ENCODE measurements at regions not wholly inside any gene's neighbourhood (a gene's known extent, or its start where the extent isn't known, plus 50 kb on each side); places are given as distances from the start of the nearest gene placed in this dataset.

DNA sequence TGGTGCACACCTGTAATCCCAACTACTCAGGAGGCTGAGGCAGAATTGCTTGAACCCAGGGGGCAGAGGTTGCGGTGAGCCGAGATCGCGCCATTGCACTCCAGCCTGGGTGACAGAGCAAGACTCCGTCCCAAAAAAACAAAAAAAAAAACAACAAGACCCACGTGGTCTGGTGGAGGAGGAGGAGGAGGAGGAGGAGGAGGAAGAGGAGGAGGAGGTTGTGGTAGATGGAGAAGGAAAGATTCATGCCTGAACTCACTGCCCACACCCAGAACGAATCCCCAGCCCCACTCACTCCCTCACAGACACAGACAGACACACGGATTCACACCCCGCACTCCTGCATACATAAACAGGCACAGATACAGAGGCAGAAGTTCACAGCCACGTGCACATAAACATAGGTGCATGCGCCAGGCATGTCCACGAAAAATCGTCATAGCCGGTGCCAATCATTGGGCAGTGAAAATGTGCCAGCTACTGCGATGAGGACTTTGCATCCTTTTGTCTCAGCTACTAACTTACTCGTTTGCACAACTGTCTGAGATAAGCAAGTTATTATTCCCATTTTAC, 138.5 kb downstream of the WSCD1 start:
- Histone ChIP-seq H3K9me3 (no peaks in the 10 kb centered on the region), H3K4me3 (no peak overlapping the region), H3K36me3 (replicated peaks in 1 of 2; ENCODE audit: insufficient read depth in 1 of 2, low read depth in 2 of 2) (no peaks in the 10 kb centered on the region), H3K4me1 (no peaks in the 10 kb centered on the region), H3K27me3 (no peaks in the 10 kb centered on the region), H3K27ac (no peak overlapping the region)
- WGBS, 2 donors = 58 to 67% methylated on average over 16 of the region's 16 CpGs
- no peak for ATAC-seq
- DNase-seq = no peak
- intact Hi-C loops (cut with DNase I) = no loop called here
- no peak for TF ChIP-seq POLR2A (IDR thresholded peaks at IDR 0.05)
- TF ChIP-seq, protein P1, sequence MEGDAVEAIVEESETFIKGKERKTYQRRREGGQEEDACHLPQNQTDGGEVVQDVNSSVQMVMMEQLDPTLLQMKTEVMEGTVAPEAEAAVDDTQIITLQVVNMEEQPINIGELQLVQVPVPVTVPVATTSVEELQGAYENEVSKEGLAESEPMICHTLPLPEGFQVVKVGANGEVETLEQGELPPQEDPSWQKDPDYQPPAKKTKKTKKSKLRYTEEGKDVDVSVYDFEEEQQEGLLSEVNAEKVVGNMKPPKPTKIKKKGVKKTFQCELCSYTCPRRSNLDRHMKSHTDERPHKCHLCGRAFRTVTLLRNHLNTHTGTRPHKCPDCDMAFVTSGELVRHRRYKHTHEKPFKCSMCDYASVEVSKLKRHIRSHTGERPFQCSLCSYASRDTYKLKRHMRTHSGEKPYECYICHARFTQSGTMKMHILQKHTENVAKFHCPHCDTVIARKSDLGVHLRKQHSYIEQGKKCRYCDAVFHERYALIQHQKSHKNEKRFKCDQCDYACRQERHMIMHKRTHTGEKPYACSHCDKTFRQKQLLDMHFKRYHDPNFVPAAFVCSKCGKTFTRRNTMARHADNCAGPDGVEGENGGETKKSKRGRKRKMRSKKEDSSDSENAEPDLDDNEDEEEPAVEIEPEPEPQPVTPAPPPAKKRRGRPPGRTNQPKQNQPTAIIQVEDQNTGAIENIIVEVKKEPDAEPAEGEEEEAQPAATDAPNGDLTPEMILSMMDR (IDR thresholded peaks at IDR 0.05) = no peak

DNA sequence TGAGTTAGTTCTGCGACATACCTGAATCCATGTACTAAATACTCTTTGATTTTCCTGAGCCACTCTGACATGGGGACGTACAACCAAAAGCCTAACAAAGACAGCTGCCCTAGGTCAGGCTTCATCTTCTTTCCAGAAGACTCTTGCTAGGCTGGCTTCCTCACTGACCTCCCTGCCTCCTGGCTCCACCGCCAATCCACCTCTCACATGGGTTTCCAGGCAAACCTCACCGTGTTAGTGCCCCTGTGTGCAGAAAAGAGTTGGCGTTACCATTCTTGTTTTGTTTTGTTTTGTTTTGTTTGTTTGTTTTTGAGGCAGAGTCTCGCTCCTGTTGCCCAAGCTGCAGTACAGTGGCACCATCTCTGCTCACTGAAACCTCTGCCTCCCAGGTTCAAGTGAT, 135.3 kb downstream of the WSCD1 start:
- Histone ChIP-seq H3K4me1 (no peaks in the 10 kb centered on the region), H3K27me3 (peaks cover 0 to 3% of the 10 kb centered on the region in 2 donors), H3K4me3 (no peak overlapping the region), H3K9me3 (no peaks in the 10 kb centered on the region), H3K27ac (no peak overlapping the region), H3K36me3 (replicated peaks in 1 of 2; ENCODE audit: insufficient read depth in 1 of 2, low read depth in 2 of 2) (no peaks in the 10 kb centered on the region)
- TF ChIP-seq, protein P1 (IDR thresholded peaks at IDR 0.05) = no peak
- TF ChIP-seq POLR2A (IDR thresholded peaks at IDR 0.05) = no peak
- intact Hi-C loops (cut with DNase I) = no loop called here
- 59 to 62% methylated on average over 6 of the region's 6 CpGs for WGBS, 2 donors
- DNase-seq = no peak
- no peak for ATAC-seq

DNA sequence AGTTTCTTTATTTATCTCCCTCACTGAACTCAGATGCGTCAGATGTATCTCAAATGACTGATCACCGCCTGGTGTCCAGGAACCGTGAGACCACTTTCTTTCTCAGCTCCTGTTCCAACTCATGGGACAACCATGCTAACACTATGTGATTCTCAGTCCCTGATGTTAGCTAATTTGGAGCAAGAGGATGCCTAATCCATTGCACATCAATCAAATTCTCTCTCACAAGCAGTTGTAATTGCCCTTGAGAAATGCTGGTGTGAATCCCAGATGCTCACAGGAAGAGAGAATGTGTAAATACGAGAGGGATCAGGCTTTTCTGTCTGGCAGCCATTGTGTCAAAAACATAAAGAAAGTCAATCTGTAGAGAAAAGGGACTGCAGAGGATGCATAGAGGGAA, 134.9 kb downstream of the WSCD1 start:
- no peaks in the 10 kb centered on the region for H3K4me1 ChIP-seq
- DNase-seq (no peak), ATAC-seq (no peak)
- intact Hi-C loops (cut with DNase I) = no loop called here
- peaks cover 0 to 3% of the 10 kb centered on the region in 2 donors for H3K27me3 ChIP-seq
- WGBS, 2 donors = 27 to 29% methylated on average over 4 of the region's 4 CpGs
- no peak overlapping the region for H3K4me3 ChIP-seq
- no peak overlapping the region for H3K27ac ChIP-seq
- TF ChIP-seq, protein P1 (IDR thresholded peaks at IDR 0.05) = no peak
- no peak for TF ChIP-seq POLR2A (IDR thresholded peaks at IDR 0.05)
- no peaks in the 10 kb centered on the region for H3K36me3 ChIP-seq (replicated peaks in 1 of 2; ENCODE audit: insufficient read depth in 1 of 2, low read depth in 2 of 2)
- no peaks in the 10 kb centered on the region for H3K9me3 ChIP-seq

DNA sequence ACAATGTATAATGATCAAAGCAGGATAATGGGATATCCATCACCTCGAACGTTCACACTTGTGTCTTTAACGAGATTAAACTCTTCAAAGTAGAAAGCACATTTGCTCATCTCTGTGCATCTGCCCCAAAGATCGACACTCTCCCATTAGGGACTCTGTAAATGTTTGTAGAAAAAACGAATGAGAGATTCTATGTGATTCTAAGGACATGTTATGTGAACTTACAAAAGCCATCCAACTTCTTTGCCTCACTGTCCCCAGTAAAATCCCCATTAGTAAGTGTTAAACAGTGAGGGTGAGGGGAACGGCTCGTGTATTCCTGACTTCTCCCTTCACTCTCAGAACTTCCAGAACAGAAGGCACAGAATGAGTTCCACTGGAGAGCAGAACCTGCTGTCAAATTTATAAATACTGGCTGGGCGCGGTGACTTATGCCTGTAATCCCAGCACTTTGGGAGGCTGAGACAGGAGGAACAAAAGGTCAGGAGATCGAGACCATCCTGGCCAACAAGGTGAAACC, 134.1 kb downstream of the WSCD1 start:
- WGBS, 2 donors = 49 to 54% methylated on average over 10 of the region's 10 CpGs
- ATAC-seq = no peak
- intact Hi-C loops (cut with DNase I) = no loop called here
- H3K4me3 ChIP-seq = no peak overlapping the region
- no peaks in the 10 kb centered on the region for H3K9me3 ChIP-seq
- H3K36me3 ChIP-seq (replicated peaks in 1 of 2; ENCODE audit: insufficient read depth in 1 of 2, low read depth in 2 of 2) = no peaks in the 10 kb centered on the region
- no peak for DNase-seq
- no peaks in the 10 kb centered on the region for H3K4me1 ChIP-seq
- H3K27ac ChIP-seq = no peak overlapping the region
- TF ChIP-seq, protein P1 (IDR thresholded peaks at IDR 0.05) = no peak
- TF ChIP-seq POLR2A (IDR thresholded peaks at IDR 0.05) = no peak
- H3K27me3 ChIP-seq = peaks cover 0 to 3% of the 10 kb centered on the region in 2 donors

DNA sequence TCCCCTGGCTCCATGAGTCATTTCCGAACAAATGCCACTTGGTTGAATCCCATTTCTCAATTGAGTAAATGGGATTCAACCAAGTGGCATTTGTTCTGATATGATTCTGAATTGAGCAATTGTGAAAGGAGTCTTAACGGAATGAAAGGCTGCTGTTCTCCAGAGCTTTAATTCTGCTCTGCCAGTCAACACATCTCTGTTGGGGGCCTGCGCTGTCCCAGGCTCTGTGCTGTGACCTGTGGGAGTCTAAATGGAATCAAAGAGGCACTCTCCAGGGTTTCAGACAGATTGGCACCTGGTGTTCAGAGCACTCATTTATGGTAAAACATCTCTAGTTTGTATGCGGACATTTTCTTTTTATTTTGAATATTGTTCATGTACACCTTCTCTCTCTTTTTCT, 126.2 kb downstream of the WSCD1 start:
- 68 to 71% methylated on average over 4 of the region's 4 CpGs for WGBS, 2 donors
- TF ChIP-seq, protein P1 (IDR thresholded peaks at IDR 0.05) = no peak
- TF ChIP-seq POLR2A (IDR thresholded peaks at IDR 0.05) = no peak
- no peaks in the 10 kb centered on the region for H3K4me1 ChIP-seq
- ATAC-seq (no peak), DNase-seq (no peak)
- H3K27me3 ChIP-seq = no peaks in the 10 kb centered on the region
- no peak overlapping the region for H3K27ac ChIP-seq
- no peak overlapping the region for H3K4me3 ChIP-seq
- H3K9me3 ChIP-seq = no peaks in the 10 kb centered on the region
- no peaks in the 10 kb centered on the region for H3K36me3 ChIP-seq (replicated peaks in 1 of 2; ENCODE audit: insufficient read depth in 1 of 2, low read depth in 2 of 2)
- intact Hi-C loops (cut with DNase I) = no loop called here

Measured in body of pancreas (tissue), 4 donors.